H1 (cell line): ENCODE measurements at regions not wholly inside any gene's neighbourhood (a gene's known extent, or its start where the extent isn't known, plus 50 kb on each side); places are given as distances from the start of the nearest gene placed in this dataset.

ENCODE experiments used
- CTCF ChIA-PET: fragments of 300-600 bp; sonication (Branson Sonifier 250); formaldehyde crosslinking; loops from one replicate; lab custom pipeline; 2021; ENCODE audit not compliant: partially characterized antibody; lab: Charles Lee
- POLR2A ChIA-PET: fragments of 300-600 bp; sonication (Branson Sonifier 250); formaldehyde crosslinking; loops from one replicate; lab custom pipeline; 2021; ENCODE audit warnings: inconsistent platforms; ENCODE audit not compliant: partially characterized antibody; lab: Charles Lee
- DNase-seq, 2 experiments: peaks; one replicate each; pipeline versions ENCODE4 v3.0.0 to v3.0.0-alpha.2; 2010 to 2022; ENCODE audit warnings: low spot score in 2 of 2, low read depth in 1 of 2, mixed read lengths in 1 of 2
- FAIRE-seq: peaks from 2 replicates; lab custom pipeline; 2011; peaks lifted over from hg19 to GRCh38; lab: Jason Lieb, UNC
- H2AFZ ChIP-seq: 2 replicates; pipeline ENCODE4 v1.8.1; 2012; ENCODE audit warnings: low read length, inconsistent platforms
- H2AK5ac ChIP-seq: 2 replicates; pipeline ENCODE4 v1.6.1; 2013; ENCODE audit warnings: low read depth, low read length
- H2BK120ac ChIP-seq: replicated peaks from 2 replicates; pipeline ENCODE3; 2013; ENCODE audit warnings: low read depth, low read length, inconsistent platforms
- H2BK12ac ChIP-seq: 2 replicates; pipeline ENCODE4 v1.6.1; 2013; ENCODE audit warnings: low read depth, low read length
- H2BK15ac ChIP-seq: 2 replicates; pipeline ENCODE4 v1.6.1; 2013; ENCODE audit warnings: low read length
- H2BK20ac ChIP-seq: 2 replicates; pipeline ENCODE4 v1.6.1; 2013; ENCODE audit warnings: low read length
- H2BK5ac ChIP-seq: 2 replicates; pipeline ENCODE4 v1.6.1; 2013; ENCODE audit warnings: low read depth, low read length
- H3K14ac ChIP-seq: 2 replicates; pipeline ENCODE4 v1.6.1; 2013; ENCODE audit warnings: inconsistent platforms; ENCODE audit not compliant: insufficient read length
- H3K18ac ChIP-seq: 2 replicates; pipeline ENCODE4 v1.6.1; 2013; ENCODE audit warnings: low read length; ENCODE audit errors: extremely low read depth
- H3K23ac ChIP-seq: 2 replicates; pipeline ENCODE4 v1.6.1; 2013; ENCODE audit warnings: inconsistent platforms; ENCODE audit not compliant: insufficient read length
- H3K23me2 ChIP-seq: 2 replicates; pipeline ENCODE4 v1.6.1; 2013; ENCODE audit warnings: low read depth, low read length
- H3K27ac ChIP-seq: 2 replicates; pipeline ENCODE4 v1.6.1; 2011; ENCODE audit warnings: low read depth, low read length, inconsistent platforms
- H3K27me3 ChIP-seq, 4 experiments: replicated peaks in 1 of 4; 1 replicate in 1 of 4; 2 replicates in 3 of 4; pipeline versions ENCODE4 v1.6.1 to v1.8.1; 2011 to 2013; ENCODE audit warnings: low read length in 3 of 4, mild to moderate bottlenecking in 3 of 4, inconsistent platforms in 2 of 4, mixed read lengths in 2 of 4, moderate library complexity in 1 of 4; ENCODE audit not compliant: control insufficient read depth in 3 of 4, insufficient read depth in 3 of 4; ENCODE audit errors: extremely low read depth in 1 of 4
- H3K36me3 ChIP-seq, 4 experiments: 2 replicates each; pipeline versions ENCODE4 v1.6.1 to v1.8.1; 2011 to 2013; ENCODE audit warnings: mild to moderate bottlenecking in 4 of 4, low read length in 3 of 4, moderate library complexity in 2 of 4, control low read depth in 1 of 4, inconsistent platforms in 1 of 4; ENCODE audit not compliant: insufficient read depth in 4 of 4, control insufficient read depth in 2 of 4
- H3K4ac ChIP-seq: replicated peaks from 2 replicates; pipeline ENCODE3; 2013; ENCODE audit warnings: low read length, low read depth, mixed read lengths, inconsistent platforms; ENCODE audit not compliant: insufficient read length
- H3K4me1 ChIP-seq, 4 experiments: replicated peaks in 1 of 4; 1 replicate in 1 of 4; 2 replicates in 3 of 4; pipeline versions ENCODE4 v1.6.1 to v1.8.1; 2011 to 2013; ENCODE audit warnings: low read length in 3 of 4, inconsistent platforms in 2 of 4, mixed read lengths in 1 of 4; ENCODE audit not compliant: insufficient read depth in 4 of 4, control insufficient read depth in 3 of 4
- H3K4me2 ChIP-seq, 2 experiments: 2 replicates each; pipeline versions ENCODE4 v1.6.1 to v1.8.1; 2011 to 2013; ENCODE audit warnings: low read depth in 2 of 2, low read length in 2 of 2, control low read depth in 1 of 2, inconsistent platforms in 1 of 2, mild to moderate bottlenecking in 1 of 2; ENCODE audit not compliant: insufficient read depth in 1 of 2
- H3K4me3 ChIP-seq, 4 experiments: fragments of 200-600, 300-600 bp in 1 of 4; sonication (generic), shearing (Covaris generic), sonication (Bioruptor Twin) in 1 of 4; 2 replicates each; pipeline versions ENCODE4 v1.5.1 to v1.8.1; 2011 to 2016; ENCODE audit warnings: low read length in 4 of 4, low read depth in 3 of 4, control low read depth in 2 of 4, inconsistent platforms in 2 of 4, mild to moderate bottlenecking in 2 of 4, mixed read lengths in 1 of 4, moderate library complexity in 1 of 4; ENCODE audit not compliant: insufficient read depth in 2 of 4; ENCODE audit errors: extremely low read depth in 1 of 4
- H3K56ac ChIP-seq: replicated peaks from 2 replicates; pipeline ENCODE3; 2013; ENCODE audit warnings: low read depth, mild to moderate bottlenecking, mixed read lengths, low read length, inconsistent platforms; ENCODE audit not compliant: insufficient read length
- H3K79me1 ChIP-seq: 2 replicates; pipeline ENCODE4 v1.6.1; 2013; ENCODE audit warnings: low read depth, low read length, control low read depth
- H3K79me2 ChIP-seq, 2 experiments: 2 replicates each; pipeline versions ENCODE4 v1.6.1 to v1.8.1; 2012 to 2013; ENCODE audit warnings: low read length in 2 of 2, mild to moderate bottlenecking in 2 of 2, inconsistent platforms in 1 of 2; ENCODE audit not compliant: insufficient read depth in 2 of 2, control insufficient read depth in 1 of 2
- H3K9ac ChIP-seq, 4 experiments: replicated peaks in 1 of 4; 1 replicate in 1 of 4; 2 replicates in 3 of 4; pipeline versions ENCODE4 v1.6.1 to v1.8.1; 2011 to 2013; ENCODE audit warnings: low read depth in 3 of 4, low read length in 3 of 4, control low read depth in 2 of 4, mild to moderate bottlenecking in 2 of 4, moderate library complexity in 2 of 4, inconsistent platforms in 1 of 4; ENCODE audit errors: extremely low read depth in 1 of 4
- H3K9me3 ChIP-seq, 2 experiments: 2 replicates each; pipeline versions ENCODE4 v1.6.1 to v1.8.1; 2012 to 2013; ENCODE audit warnings: mild to moderate bottlenecking in 2 of 2, moderate library complexity in 2 of 2, control low read depth in 1 of 2, inconsistent platforms in 1 of 2, low read depth in 1 of 2, low read length in 1 of 2, mixed read lengths in 1 of 2; ENCODE audit not compliant: insufficient read depth in 2 of 2
- H4K20me1 ChIP-seq, 2 experiments: replicated peaks in 1 of 2; 2 replicates each; pipeline versions ENCODE3 to v1.8.1; 2011 to 2013; ENCODE audit warnings: inconsistent platforms in 2 of 2, low read length in 2 of 2, mild to moderate bottlenecking in 1 of 2; ENCODE audit not compliant: insufficient read depth in 2 of 2, control insufficient read depth in 1 of 2
- H4K5ac ChIP-seq: 2 replicates; pipeline ENCODE4 v1.6.1; 2013; ENCODE audit warnings: low read length, low read depth, mixed read lengths, inconsistent platforms; ENCODE audit not compliant: insufficient read length
- H4K8ac ChIP-seq: 2 replicates; pipeline ENCODE4 v1.8.0; 2013; ENCODE audit warnings: mild to moderate bottlenecking, moderate library complexity, low read length, inconsistent platforms; ENCODE audit not compliant: insufficient read depth; ENCODE audit errors: extremely low read depth
- H4K91ac ChIP-seq: replicated peaks from 2 replicates; pipeline ENCODE3; 2013; ENCODE audit warnings: low read length, mixed read lengths, inconsistent platforms; ENCODE audit not compliant: insufficient read length
- BACH1 ChIP-seq: IDR thresholded peaks from 2 replicates; pipeline ENCODE4 v1.6.1; 2012; ENCODE audit warnings: low read length, improper control_type of control experiment
- RNF2 ChIP-seq: fragments of 200-900, 300-1000 bp; sonication (generic); IDR thresholded peaks from 2 replicates; pipeline ENCODE4 v1.7.1; 2016; ENCODE audit warnings: borderline replicate concordance, low read depth, mild to moderate bottlenecking, antibody characterized with exemption, low read length; ENCODE audit not compliant: poor library complexity, severe bottlenecking; ENCODE audit errors: missing control alignments
- SIX5 ChIP-seq: IDR thresholded peaks from 2 replicates; pipeline ENCODE4 v1.6.1; 2011; ENCODE audit warnings: mild to moderate bottlenecking, low read depth, low read length
- WGBS, 2 experiments: shearing (Covaris generic) in 1 of 2; methylation state at CpG; one replicate each; pipeline versions ENCODE4 v1.1.6 to v1.1.7; 2013 to 2015; ENCODE audit warnings: low lambda C conversion rate in 2 of 2, mixed read lengths in 2 of 2, inconsistent platforms in 1 of 2, low coverage in 1 of 2, missing lambda C conversion rate in 1 of 2; ENCODE audit not compliant: insufficient replicate concordance in 2 of 2, insufficient coverage in 1 of 2, insufficient read length in 1 of 2; ENCODE audit errors: extremely low coverage in 1 of 2, missing lambda C conversion rate in 1 of 2; 5-methylcytosine and 5-hydroxymethylcytosine counted together

DNA sequence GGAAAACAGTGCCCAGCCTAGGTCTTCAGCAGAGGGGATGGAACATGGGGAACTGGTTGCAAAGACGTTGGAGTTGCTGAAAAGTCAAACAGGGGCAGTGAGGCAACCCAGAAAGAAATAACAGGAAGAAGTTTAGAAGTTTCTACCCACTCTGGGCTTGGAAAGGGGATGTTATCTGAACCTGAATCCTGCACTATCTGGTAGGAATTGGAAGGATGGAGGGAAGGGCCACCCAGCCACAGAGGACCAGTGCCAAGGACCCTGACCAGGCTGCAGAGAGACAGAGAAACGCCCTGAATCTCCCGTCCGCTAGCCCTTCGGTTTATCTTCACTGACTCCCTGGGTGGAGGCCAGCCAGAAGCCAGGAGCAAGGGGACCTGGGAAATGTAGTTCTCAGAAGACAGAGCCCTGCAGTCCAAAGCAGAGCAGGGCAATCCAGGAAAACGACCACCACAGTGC is 217.3 kb upstream of the RREB1 start:
- no peak for FAIRE-seq
- ChIA-PET POLR2A (no interaction called here), CTCF (interaction anchor here (1.1 to 1.3 kb wide), 4 partner anchors 9 to 216 kb away, joined by 3 to 6 read pairs (median 4); no protein-coding TSS in a partner anchor)

More for the DNA sequence above, 217.3 kb upstream of the RREB1 start:
- H2BK12ac ChIP-seq = peak overlapping the region; percentile 44; the same call in 1 of the 2 replicates
- no peak overlapping the region for H3K23ac ChIP-seq
- 0 out of 7 replicates have a peak, but pooled peaks cover 0 to 3% (median 0%) of the 10 kb centered on the region in 4 experiments for H3K27me3 ChIP-seq
- H3K14ac ChIP-seq = no peak overlapping the region
- H4K8ac ChIP-seq = no peak overlapping the region
- H3K79me1 ChIP-seq = no peaks in the 10 kb centered on the region
- peak overlapping the region; percentile 16; the same call in 1 of the 2 replicates for H2BK5ac ChIP-seq
- H2AK5ac ChIP-seq = no peak overlapping the region
- TF ChIP-seq RNF2 (no peak), BACH1 (no peak), SIX5 (peak; percentile 57)
- H4K5ac ChIP-seq = no peak overlapping the region
- H3K4me2 ChIP-seq = peak overlapping the region in 1 of 2 experiments; percentile 31; a peak in 1 of 4 replicates
- no peak overlapping the region for H4K91ac ChIP-seq
- DNase-seq = peak in 1 of 2 experiments; percentile 59
- H2AFZ ChIP-seq = peak overlapping the region; percentile 97
- 35% methylated on average over 6 of the region's 6 CpGs; no CpG with 5 or more reads in 1 of the 2 experiments for WGBS, 2 experiments
- no peaks in the 10 kb centered on the region for H3K36me3 ChIP-seq
- H2BK120ac ChIP-seq = no peak overlapping the region
- H3K23me2 ChIP-seq = no peaks in the 10 kb centered on the region
- H3K79me2 ChIP-seq = no peaks in the 10 kb centered on the region
- H2BK15ac ChIP-seq = no peak overlapping the region
- H3K27ac ChIP-seq = no peak overlapping the region
- H3K4ac ChIP-seq = peak overlapping the region; percentile 63
- peaks cover 0 to 16% (median 7%) of the 10 kb centered on the region in 4 experiments; a peak in 4 of 7 replicates for H3K4me1 ChIP-seq
- no peak overlapping the region for H3K18ac ChIP-seq
- H2BK20ac ChIP-seq = no peak overlapping the region
- H4K20me1 ChIP-seq = no peaks in the 10 kb centered on the region
- no peak overlapping the region for H3K4me3 ChIP-seq
- no peak overlapping the region for H3K9ac ChIP-seq
- H3K9me3 ChIP-seq = no peaks in the 10 kb centered on the region
- H3K56ac ChIP-seq = no peak overlapping the region
